ENCODE measurements at regions not wholly inside any gene's neighbourhood (a gene's known extent, or its start where the extent isn't known, plus 50 kb on each side); places are given as distances from the start of the nearest gene placed in this dataset.

DNA sequence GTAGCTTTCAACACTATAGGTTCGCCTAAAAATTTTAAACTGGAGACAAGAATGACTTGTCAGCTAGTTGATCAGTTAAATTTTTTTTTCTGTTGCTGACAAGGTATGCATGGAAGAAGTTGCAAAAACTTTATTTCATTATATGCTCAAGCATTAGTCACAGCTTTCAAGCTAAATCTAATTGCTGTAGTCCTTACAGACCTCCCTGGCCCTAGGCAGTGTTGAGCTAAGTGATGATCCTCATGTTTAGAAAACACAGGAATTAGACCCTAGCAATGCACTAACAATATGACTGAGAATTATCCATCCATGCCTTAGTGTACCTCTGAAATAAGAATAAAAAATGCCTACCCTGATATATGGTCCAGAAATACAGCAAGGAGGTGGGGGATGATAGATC is 253.4 kb downstream of the SP3 start:
- Histone ChIP-seq H3K36me3 (no peaks in the 10 kb centered on the region), H3K27ac (no peak overlapping the region), H3K4me3 (no peak overlapping the region), H3K27me3 (no peaks in the 10 kb centered on the region), H3K4me1 (no peaks in the 10 kb centered on the region), H3K9me3 (no peaks in the 10 kb centered on the region)
- no peak for DNase-seq (ENCODE audit: extremely low spot score in 2 of 2)
- TF ChIP-seq, protein P1, sequence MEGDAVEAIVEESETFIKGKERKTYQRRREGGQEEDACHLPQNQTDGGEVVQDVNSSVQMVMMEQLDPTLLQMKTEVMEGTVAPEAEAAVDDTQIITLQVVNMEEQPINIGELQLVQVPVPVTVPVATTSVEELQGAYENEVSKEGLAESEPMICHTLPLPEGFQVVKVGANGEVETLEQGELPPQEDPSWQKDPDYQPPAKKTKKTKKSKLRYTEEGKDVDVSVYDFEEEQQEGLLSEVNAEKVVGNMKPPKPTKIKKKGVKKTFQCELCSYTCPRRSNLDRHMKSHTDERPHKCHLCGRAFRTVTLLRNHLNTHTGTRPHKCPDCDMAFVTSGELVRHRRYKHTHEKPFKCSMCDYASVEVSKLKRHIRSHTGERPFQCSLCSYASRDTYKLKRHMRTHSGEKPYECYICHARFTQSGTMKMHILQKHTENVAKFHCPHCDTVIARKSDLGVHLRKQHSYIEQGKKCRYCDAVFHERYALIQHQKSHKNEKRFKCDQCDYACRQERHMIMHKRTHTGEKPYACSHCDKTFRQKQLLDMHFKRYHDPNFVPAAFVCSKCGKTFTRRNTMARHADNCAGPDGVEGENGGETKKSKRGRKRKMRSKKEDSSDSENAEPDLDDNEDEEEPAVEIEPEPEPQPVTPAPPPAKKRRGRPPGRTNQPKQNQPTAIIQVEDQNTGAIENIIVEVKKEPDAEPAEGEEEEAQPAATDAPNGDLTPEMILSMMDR (IDR thresholded peaks at IDR 0.05), result no peak
- TF ChIP-seq POLR2A (IDR thresholded peaks at IDR 0.05) (no peak), POLR2AphosphoS5 (IDR thresholded peaks at IDR 0.05; ENCODE audit: insufficient read depth in 1 of 2, low read depth in 1 of 2) (no peak)
- intact Hi-C loops (cut with DNase I), result no loop called here

DNA sequence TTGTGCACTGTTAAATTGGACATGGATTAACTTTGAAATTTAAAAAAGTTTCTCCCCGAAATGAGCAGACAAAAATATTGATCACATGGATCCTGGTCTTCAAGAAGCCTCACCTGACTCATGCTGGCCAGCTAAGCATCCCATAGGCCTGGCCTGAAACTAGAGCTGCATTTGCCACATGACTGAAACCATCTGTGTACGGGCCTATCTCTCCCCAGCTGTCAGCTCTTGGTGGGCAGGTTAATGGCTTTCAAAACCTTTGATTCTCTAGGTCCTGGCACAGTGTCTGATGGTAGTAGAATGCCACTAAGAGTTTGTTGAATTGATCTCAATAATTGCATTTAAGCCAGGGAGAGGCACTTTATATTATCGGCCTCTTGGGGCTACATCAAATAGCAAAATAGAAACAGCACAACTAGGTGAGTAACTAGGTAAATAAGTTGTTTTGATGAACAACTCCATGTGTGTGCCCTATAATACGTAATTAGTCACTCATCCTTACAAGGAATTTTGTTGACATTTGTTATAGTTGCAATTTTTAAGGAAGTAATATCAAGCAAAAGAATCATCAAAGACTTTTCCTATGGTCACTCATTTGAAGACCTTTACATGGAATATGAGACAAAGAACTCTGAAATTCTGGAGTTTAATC is 251.1 kb downstream of the SP3 start:
- Histone ChIP-seq H3K27ac (no peak overlapping the region), H3K4me1 (no peaks in the 10 kb centered on the region), H3K36me3 (no peaks in the 10 kb centered on the region), H3K9me3 (no peaks in the 10 kb centered on the region), H3K4me3 (no peak overlapping the region), H3K27me3 (no peaks in the 10 kb centered on the region)
- intact Hi-C loops (cut with DNase I), result no loop called here
- no peak for TF ChIP-seq POLR2A (IDR thresholded peaks at IDR 0.05)
- TF ChIP-seq, protein P1 (IDR thresholded peaks at IDR 0.05), result no peak
- no peak for DNase-seq (ENCODE audit: extremely low spot score in 2 of 2)

DNA sequence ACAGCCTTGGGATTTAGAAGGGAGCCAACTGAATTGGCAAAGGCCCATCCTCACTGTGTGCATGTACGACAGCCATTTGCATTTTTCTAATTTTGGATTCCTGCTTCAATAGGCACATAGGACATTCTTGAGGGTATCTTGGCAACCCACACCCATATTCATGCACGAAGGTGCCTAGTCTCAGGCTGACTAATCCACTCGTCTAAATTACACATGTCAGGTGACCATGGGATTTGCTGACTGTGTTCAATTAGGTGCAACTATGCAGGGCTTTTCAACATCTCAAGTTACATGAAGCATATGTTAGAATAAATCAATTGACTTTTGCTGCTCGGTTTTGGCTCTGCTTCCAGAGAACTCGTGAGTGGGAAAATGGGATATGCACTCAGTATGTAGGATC is 249.7 kb downstream of the SP3 start:
- no peak for DNase-seq (ENCODE audit: extremely low spot score in 2 of 2)
- Histone ChIP-seq H3K4me3 (no peak overlapping the region), H3K9me3 (no peaks in the 10 kb centered on the region), H3K27me3 (no peaks in the 10 kb centered on the region), H3K27ac (no peak overlapping the region), H3K36me3 (no peaks in the 10 kb centered on the region), H3K4me1 (no peaks in the 10 kb centered on the region)
- intact Hi-C loops (cut with DNase I), result no loop called here
- no peak for TF ChIP-seq POLR2A (IDR thresholded peaks at IDR 0.05)
- TF ChIP-seq, protein P1 (IDR thresholded peaks at IDR 0.05), result no peak
- no peak for TF ChIP-seq POLR2AphosphoS5 (IDR thresholded peaks at IDR 0.05; ENCODE audit: insufficient read depth in 1 of 2, low read depth in 1 of 2)

DNA sequence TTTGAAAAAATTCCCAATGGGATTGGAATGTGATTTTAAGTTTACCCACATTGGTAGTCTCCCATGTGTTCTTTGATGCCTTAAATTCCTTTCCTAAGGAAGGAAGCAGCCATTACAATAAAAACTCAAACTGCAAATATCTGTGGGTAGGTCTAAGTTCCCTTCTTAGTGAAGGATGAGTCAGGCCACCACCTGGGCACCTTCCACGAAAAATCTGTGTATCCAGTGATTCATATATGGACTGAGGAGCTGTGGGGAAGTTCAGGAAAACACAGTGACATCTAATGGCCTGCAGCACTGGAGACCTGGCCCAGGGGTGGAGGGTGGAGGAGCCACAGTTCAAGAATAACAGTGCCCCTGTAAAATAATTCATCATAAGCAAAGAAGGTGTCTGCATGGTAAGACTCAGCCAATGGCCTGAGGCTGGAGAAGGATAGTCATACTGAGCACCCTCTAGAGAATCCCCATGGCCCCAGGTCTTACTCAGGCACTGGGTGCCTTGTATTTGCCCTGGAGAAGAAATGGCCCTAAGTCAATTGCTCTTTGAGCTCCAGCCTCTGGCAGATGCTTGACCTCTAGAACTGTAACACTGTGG is 248.6 kb downstream of the SP3 start:
- Histone ChIP-seq H3K27ac (no peak overlapping the region), H3K9me3 (no peaks in the 10 kb centered on the region), H3K4me1 (no peaks in the 10 kb centered on the region), H3K36me3 (no peaks in the 10 kb centered on the region), H3K4me3 (no peak overlapping the region), H3K27me3 (no peaks in the 10 kb centered on the region)
- DNase-seq (ENCODE audit: extremely low spot score in 2 of 2), result no peak
- TF ChIP-seq POLR2AphosphoS5 (IDR thresholded peaks at IDR 0.05; ENCODE audit: insufficient read depth in 1 of 2, low read depth in 1 of 2), result no peak
- no peak for TF ChIP-seq POLR2A (IDR thresholded peaks at IDR 0.05)
- TF ChIP-seq, protein P1 (IDR thresholded peaks at IDR 0.05), result no peak
- intact Hi-C loops (cut with DNase I), result no loop called here

DNA sequence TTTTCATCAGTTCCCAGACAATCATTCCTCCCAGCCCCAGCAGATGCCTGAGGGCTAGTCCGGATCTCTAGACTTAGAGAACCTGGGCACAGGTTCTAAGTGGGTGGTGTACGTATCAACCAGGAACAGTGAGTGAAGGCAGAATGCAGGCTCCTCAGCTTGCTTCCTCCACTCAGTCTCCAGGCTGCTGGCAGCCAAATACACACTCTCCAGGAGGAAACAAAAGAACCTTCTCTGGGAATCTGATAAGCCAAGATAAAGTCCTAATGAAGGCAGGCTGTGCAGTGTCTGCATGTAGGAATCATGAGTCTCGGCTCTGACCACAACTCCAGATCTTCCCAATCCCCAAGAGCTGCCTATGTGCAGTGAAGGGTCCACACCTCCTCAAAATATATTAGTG is 245.7 kb downstream of the SP3 start:
- Histone ChIP-seq H3K4me1 (no peaks in the 10 kb centered on the region), H3K36me3 (no peaks in the 10 kb centered on the region), H3K27me3 (no peaks in the 10 kb centered on the region), H3K9me3 (no peaks in the 10 kb centered on the region), H3K27ac (no peak overlapping the region), H3K4me3 (no peak overlapping the region)
- no peak for DNase-seq (ENCODE audit: extremely low spot score in 2 of 2)
- intact Hi-C loops (cut with DNase I), result no loop called here
- TF ChIP-seq, protein P1 (IDR thresholded peaks at IDR 0.05), result no peak
- no peak for TF ChIP-seq POLR2A (IDR thresholded peaks at IDR 0.05)
- no peak for TF ChIP-seq POLR2AphosphoS5 (IDR thresholded peaks at IDR 0.05; ENCODE audit: insufficient read depth in 1 of 2, low read depth in 1 of 2)

All from vagina (tissue), 2 donors.